Breast epithelium (tissue), 4 donors: ENCODE measurements at regions not wholly inside any gene's neighbourhood (a gene's known extent, or its start where the extent isn't known, plus 50 kb on each side); places are given as distances from the start of the nearest gene placed in this dataset.

Source experiments
- DNase-seq, 2 donors: peaks; one replicate each; pipeline ENCODE4 v3.0.0-alpha.2; 2019; ENCODE audit warnings: low spot score in 2 of 2
- H3K27ac ChIP-seq, 2 donors: fragments of 200-600 bp; sonication (generic) in 1 of 2; one replicate each; pipeline ENCODE4 v1.5.1; 2016 to 2019; ENCODE audit warnings: mild to moderate bottlenecking in 1 of 2
- H3K27me3 ChIP-seq, 2 donors: fragments of 200-600 bp; sonication (generic) in 1 of 2; one replicate each; pipeline versions ENCODE4 v1.5.1 to v1.6.0; 2017 to 2019; ENCODE audit warnings: control low read depth in 1 of 2, mild to moderate bottlenecking in 1 of 2
- H3K36me3 ChIP-seq: fragments of 200-600 bp; one replicate; pipeline ENCODE4 v1.5.1; 2019
- H3K4me1 ChIP-seq, 2 donors: fragments of 200-600 bp; sonication (generic); one replicate each; pipeline ENCODE4 v1.5.1; 2016 to 2019; ENCODE audit warnings: control low read depth in 1 of 2
- H3K4me3 ChIP-seq, 3 donors: fragments of 200-600 bp; sonication (generic); 1 replicate in 2 of 3; 2 replicates in 1 of 3; pipeline ENCODE4 v1.5.1; 2016 to 2019; ENCODE audit warnings: mild to moderate bottlenecking in 3 of 3, moderate library complexity in 2 of 3
- H3K9me3 ChIP-seq, 2 donors: fragments of 200-600 bp; sonication (generic) in 1 of 2; one replicate each; pipeline ENCODE4 v1.5.1; 2016 to 2019; ENCODE audit warnings: control low read depth in 1 of 2
- CTCF ChIP-seq, 3 donors: fragments of 450-650 bp; IDR thresholded peaks; one replicate each; pipeline ENCODE4 v1.5.1; 2016 to 2017; ENCODE audit warnings: antibody characterized with exemption in 3 of 3, mild to moderate bottlenecking in 3 of 3, moderate library complexity in 3 of 3
- POLR2A ChIP-seq: fragments of 450-650 bp; IDR thresholded peaks from one replicate; pipeline ENCODE4 v1.6.1; 2016; ENCODE audit warnings: antibody characterized with exemption, mild to moderate bottlenecking, moderate library complexity
- POLR2AphosphoS5 ChIP-seq, 3 donors: sonication (generic); formaldehyde crosslinking; IDR thresholded peaks; one replicate each; pipeline ENCODE4 v1.6.1; 2017; ENCODE audit warnings: antibody characterized with exemption in 3 of 3
- intact Hi-C: fragments of 100-400 bp; cut with DNase I; formaldehyde crosslinking; loops from one replicate; pipeline ENCODE4 v1.15.1; 2023; ENCODE audit warnings: low total_unique reads

- Histone ChIP-seq H3K4me3 (no peak overlapping the region), H3K27ac (no peak overlapping the region), H3K9me3 (no peaks in the 10 kb centered on the region), H3K4me1 (no peaks in the 10 kb centered on the region), H3K27me3 (no peaks in the 10 kb centered on the region), H3K36me3 (no peaks in the 10 kb centered on the region)
- DNase-seq, result no peak
- intact Hi-C loops, result loop anchor here (10.0 kb wide), 1 partner anchor 352 kb away; no protein-coding TSS in a partner anchor
- TF ChIP-seq POLR2AphosphoS5 (IDR thresholded peaks at IDR 0.05) (no peak), CTCF (IDR thresholded peaks at IDR 0.05) (no peak), POLR2A (no peak)
These were observed 329.2 kb downstream of the ADAMTS20 start for GRCh38 chr12:43222796-43223195.

- no peak for TF ChIP-seq CTCF (IDR thresholded peaks at IDR 0.05)
- no peak for TF ChIP-seq POLR2AphosphoS5 (IDR thresholded peaks at IDR 0.05)
- TF ChIP-seq POLR2A, result no peak
- no peaks in the 10 kb centered on the region for H3K4me1 ChIP-seq
- H3K27ac ChIP-seq, result no peak overlapping the region
- no peaks in the 10 kb centered on the region for H3K9me3 ChIP-seq
- intact Hi-C loops, result loop anchor here (10.0 kb wide), 1 partner anchor 354 kb away; no protein-coding TSS in a partner anchor
- H3K27me3 ChIP-seq, result no peaks in the 10 kb centered on the region
- no peaks in the 10 kb centered on the region for H3K36me3 ChIP-seq
- H3K4me3 ChIP-seq, result no peak overlapping the region
- DNase-seq, result no peak
These were observed 330.8 kb downstream of the ADAMTS20 start for GRCh38 chr12:43221216-43221615.

- H3K9me3 ChIP-seq, result no peaks in the 10 kb centered on the region
- no peak overlapping the region for H3K4me3 ChIP-seq
- H3K27me3 ChIP-seq, result no peaks in the 10 kb centered on the region
- DNase-seq, result no peak
- no peaks in the 10 kb centered on the region for H3K36me3 ChIP-seq
- intact Hi-C loops, result no loop called here
- H3K4me1 ChIP-seq, result no peaks in the 10 kb centered on the region
- no peak for TF ChIP-seq CTCF (IDR thresholded peaks at IDR 0.05)
- no peak for TF ChIP-seq POLR2AphosphoS5 (IDR thresholded peaks at IDR 0.05)
- TF ChIP-seq POLR2A, result no peak
- H3K27ac ChIP-seq, result no peak overlapping the region
These were observed 335.5 kb downstream of the ADAMTS20 start for GRCh38 chr12:43216490-43216889.

GRCh38 chr12:43214166-43214565, 337.8 kb downstream of the ADAMTS20 start:
- Histone ChIP-seq H3K36me3 (no peaks in the 10 kb centered on the region), H3K9me3 (no peaks in the 10 kb centered on the region), H3K27ac (no peak overlapping the region), H3K4me1 (no peaks in the 10 kb centered on the region), H3K4me3 (no peak overlapping the region), H3K27me3 (no peaks in the 10 kb centered on the region)
- TF ChIP-seq POLR2A (no peak), CTCF (IDR thresholded peaks at IDR 0.05) (no peak), POLR2AphosphoS5 (IDR thresholded peaks at IDR 0.05) (no peak)
- DNase-seq, result no peak
- intact Hi-C loops, result no loop called here

- Histone ChIP-seq H3K4me1 (no peaks in the 10 kb centered on the region), H3K36me3 (no peaks in the 10 kb centered on the region), H3K27me3 (no peaks in the 10 kb centered on the region), H3K27ac (no peak overlapping the region), H3K4me3 (no peak overlapping the region), H3K9me3 (no peaks in the 10 kb centered on the region)
- TF ChIP-seq CTCF (IDR thresholded peaks at IDR 0.05) (no peak), POLR2AphosphoS5 (IDR thresholded peaks at IDR 0.05) (no peak), POLR2A (no peak)
- intact Hi-C loops, result no loop called here
- no peak for DNase-seq
These were observed 338.4 kb downstream of the ADAMTS20 start for GRCh38 chr12:43213608-43214007.
